SU-DHL-6 (cell line): ENCODE measurements at regions not wholly inside any gene's neighbourhood (a gene's known extent, or its start where the extent isn't known, plus 50 kb on each side); places are given as distances from the start of the nearest gene placed in this dataset.

ENCODE experiments used
- H2AFZ ChIP-seq: fragments of 200-600 bp; sonication (generic); 2 replicates; pipeline ENCODE4 v1.6.1; 2014; ENCODE audit warnings: low read depth, mild to moderate bottlenecking, moderate library complexity, mixed read lengths, antibody characterized with exemption, low read length; ENCODE audit not compliant: severe bottlenecking
- H3F3A ChIP-seq: fragments of 200-600 bp; shearing (Covaris generic); 2 replicates; pipeline ENCODE4 v1.6.0; 2016; ENCODE audit warnings: antibody characterized with exemption, mild to moderate bottlenecking; ENCODE audit not compliant: insufficient read depth
- H3K27ac ChIP-seq: fragments of 200-600 bp; sonication (generic); 2 replicates; pipeline ENCODE4 v1.5.1; 2016; ENCODE audit warnings: low read depth, mild to moderate bottlenecking, low read length, moderate library complexity, mixed read lengths
- H3K27me3 ChIP-seq: fragments of 200-600 bp; sonication (generic), shearing (Covaris generic); 2 replicates; pipeline ENCODE4 v1.6.0; 2014; ENCODE audit warnings: mild to moderate bottlenecking, low read length
- H3K36me3 ChIP-seq: fragments of 200-600 bp; sonication (generic); 2 replicates; pipeline ENCODE4 v1.6.1; 2014; ENCODE audit warnings: mild to moderate bottlenecking, low read length, mixed read lengths
- H3K4me2 ChIP-seq: fragments of 300-600, 200-600 bp; shearing (Covaris generic), sonication (generic); 2 replicates; pipeline ENCODE4 v1.6.0; 2014; ENCODE audit warnings: low read length, low read depth, mild to moderate bottlenecking; ENCODE audit not compliant: poor library complexity, severe bottlenecking
- H3K4me3 ChIP-seq: fragments of 200-600 bp; sonication (generic); 2 replicates; pipeline ENCODE4 v1.5.1; 2014; ENCODE audit warnings: antibody characterized with exemption, low read length, mild to moderate bottlenecking, mixed read lengths; ENCODE audit not compliant: insufficient read depth, poor library complexity, severe bottlenecking
- H3K79me2 ChIP-seq: fragments of 200-600 bp; sonication (generic); 2 replicates; pipeline ENCODE4 v1.6.1; 2014; ENCODE audit warnings: mild to moderate bottlenecking, low read length, moderate library complexity; ENCODE audit not compliant: insufficient read depth
- H3K9ac ChIP-seq: fragments of 200-600 bp; sonication (generic); 2 replicates; pipeline ENCODE4 v1.7.0; 2014; ENCODE audit warnings: mild to moderate bottlenecking, low read length
- H3K9me2 ChIP-seq: fragments of 200-600 bp; sonication (generic); replicated peaks from 2 replicates; pipeline ENCODE4 v1.6.1; 2014; ENCODE audit warnings: low read length; ENCODE audit not compliant: insufficient read depth
- H3K9me3 ChIP-seq: fragments of 200-600 bp; sonication (generic); 2 replicates; pipeline ENCODE4 v1.6.1; 2014; ENCODE audit warnings: low read length, mixed read lengths; ENCODE audit not compliant: insufficient read depth
- H4K20me1 ChIP-seq: fragments of 200-600 bp; sonication (generic); 2 replicates; pipeline ENCODE4 v1.6.1; 2014; ENCODE audit warnings: low read depth, mild to moderate bottlenecking, antibody characterized with exemption, low read length, moderate library complexity, mixed read lengths
- CTCF ChIP-seq: fragments of 200-600 bp; sonication (generic); IDR thresholded peaks from one replicate; pipeline ENCODE4 v1.5.1; 2017; ENCODE audit warnings: antibody characterized with exemption, mild to moderate bottlenecking, low read length, moderate library complexity; ENCODE audit not compliant: insufficient read depth, poor library complexity, severe bottlenecking
- EZH2phosphoT487 ChIP-seq: fragments of 200-600 bp; sonication (generic), shearing (Covaris generic); conservative IDR thresholded peaks from 2 replicates; pipeline ENCODE4 v1.6.1; 2018; ENCODE audit warnings: mild to moderate bottlenecking, antibody characterized with exemption, low read length, moderate library complexity, mixed read lengths

- Histone ChIP-seq H3K4me2 (no peak overlapping the region), H3K36me3 (no peaks in the 10 kb centered on the region), H3K9me3 (no peaks in the 10 kb centered on the region), H4K20me1 (no peaks in the 10 kb centered on the region), H3K79me2 (no peaks in the 10 kb centered on the region), H3K9me2 (no peaks in the 10 kb centered on the region), H2AFZ (no peak overlapping the region), H3K27me3 (no peaks in the 10 kb centered on the region), H3K27ac (no peak overlapping the region), H3K4me3 (no peak overlapping the region), H3F3A (no peaks in the 10 kb centered on the region), H3K9ac (no peak overlapping the region)
- TF ChIP-seq EZH2phosphoT487 (no peak), CTCF (no peak)
Measured at GRCh38 chr14:97462081-97462480, 664.9 kb downstream of the VRK1 start.

GRCh38 chr14:97468220-97468619 lies 671.0 kb downstream of the VRK1 start:
- H3K9me3 ChIP-seq = no peaks in the 10 kb centered on the region
- H3K4me3 ChIP-seq = no peak overlapping the region
- H3K79me2 ChIP-seq = no peaks in the 10 kb centered on the region
- H4K20me1 ChIP-seq = no peaks in the 10 kb centered on the region
- no peaks in the 10 kb centered on the region for H3K36me3 ChIP-seq
- no peak overlapping the region for H2AFZ ChIP-seq
- no peaks in the 10 kb centered on the region for H3F3A ChIP-seq
- H3K27me3 ChIP-seq = no peaks in the 10 kb centered on the region
- no peaks in the 10 kb centered on the region for H3K9me2 ChIP-seq
- H3K27ac ChIP-seq = no peak overlapping the region
- no peak overlapping the region for H3K4me2 ChIP-seq
- no peak for TF ChIP-seq EZH2phosphoT487
- no peak for TF ChIP-seq CTCF
- no peak overlapping the region for H3K9ac ChIP-seq

GRCh38 chr14:97477353-97477752 lies 680.2 kb downstream of the VRK1 start:
- no peaks in the 10 kb centered on the region for H3F3A ChIP-seq
- H3K9me2 ChIP-seq = no peaks in the 10 kb centered on the region
- no peak overlapping the region for H3K4me2 ChIP-seq
- H3K27ac ChIP-seq = no peak overlapping the region
- no peak overlapping the region for H3K4me3 ChIP-seq
- no peaks in the 10 kb centered on the region for H4K20me1 ChIP-seq
- no peak overlapping the region for H2AFZ ChIP-seq
- H3K9ac ChIP-seq = no peak overlapping the region
- no peaks in the 10 kb centered on the region for H3K79me2 ChIP-seq
- TF ChIP-seq CTCF = no peak
- no peak for TF ChIP-seq EZH2phosphoT487
- no peaks in the 10 kb centered on the region for H3K27me3 ChIP-seq
- H3K36me3 ChIP-seq = no peaks in the 10 kb centered on the region
- H3K9me3 ChIP-seq = no peaks in the 10 kb centered on the region

- Histone ChIP-seq H3K4me2 (no peak overlapping the region), H3K27me3 (peaks cover 4% of the 10 kb centered on the region; the same call in 1 of the 2 replicates), H3K9me3 (no peaks in the 10 kb centered on the region), H3K79me2 (no peaks in the 10 kb centered on the region), H3K27ac (no peak overlapping the region), H2AFZ (no peak overlapping the region), H3F3A (no peaks in the 10 kb centered on the region), H4K20me1 (no peaks in the 10 kb centered on the region), H3K9me2 (no peaks in the 10 kb centered on the region), H3K4me3 (no peak overlapping the region), H3K9ac (no peak overlapping the region), H3K36me3 (no peaks in the 10 kb centered on the region)
- no peak for TF ChIP-seq CTCF
- TF ChIP-seq EZH2phosphoT487 = no peak
Measured at GRCh38 chr14:97485201-97485600, 688.0 kb downstream of the VRK1 start.
